ENCODE measurements at regions not wholly inside any gene's neighbourhood (a gene's known extent, or its start where the extent isn't known, plus 50 kb on each side); places are given as distances from the start of the nearest gene placed in this dataset.

DNA sequence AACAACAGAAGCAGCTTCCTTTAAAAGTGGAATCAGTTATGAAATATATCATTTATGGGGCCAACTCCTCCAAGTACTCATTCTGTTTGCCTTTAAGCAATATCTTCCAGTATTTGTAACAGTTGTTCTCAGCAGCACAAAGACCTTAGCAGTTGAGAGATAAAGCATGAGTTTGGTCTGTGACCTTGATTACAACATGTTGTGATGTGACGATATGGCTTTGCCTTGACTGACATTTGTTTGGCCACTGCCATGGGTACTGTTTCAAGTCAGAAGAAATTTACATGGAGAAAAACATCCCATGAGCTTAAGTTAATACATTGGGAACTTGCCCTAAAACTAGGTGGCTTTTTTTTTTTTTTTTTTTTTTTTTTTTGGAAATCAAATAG, 175.1 kb upstream of the KBTBD8 start:
- WGBS: 37% methylated on average over 1 of the region's 1 CpG
- H3K36me3 ChIP-seq (ENCODE audit: control insufficient read depth in 4 of 4, insufficient read depth in 3 of 4, low read depth in 1 of 4, low read length in 3 of 4): no peaks in the 10 kb centered on the region
- no peaks in the 10 kb centered on the region for H3K27me3 ChIP-seq (ENCODE audit: control insufficient read depth in 4 of 4, insufficient read depth in 4 of 4, low read length in 3 of 4)
- H3K9me3 ChIP-seq (ENCODE audit: control insufficient read depth in 4 of 4, low read length in 3 of 4): no peaks in the 10 kb centered on the region
- H3K9ac ChIP-seq (ENCODE audit: low read depth in 1 of 2, low read length in 2 of 2): no peak overlapping the region
- H3K4me1 ChIP-seq (ENCODE audit: control insufficient read depth in 4 of 4, insufficient read depth in 4 of 4, low read length in 3 of 4): peaks cover 19 to 51% (median 40%) of the 10 kb centered on the region in 4 donors
- no peak for DNase-seq (ENCODE audit: low spot score)
- peak overlapping the region; percentile 66 to 79 for H3K27ac ChIP-seq (ENCODE audit: low read depth in 1 of 2, low read length in 2 of 2)
- TF ChIP-seq FOXA2 (IDR thresholded peaks at IDR 0.05): peak; percentile 53
- TF ChIP-seq, protein P1, sequence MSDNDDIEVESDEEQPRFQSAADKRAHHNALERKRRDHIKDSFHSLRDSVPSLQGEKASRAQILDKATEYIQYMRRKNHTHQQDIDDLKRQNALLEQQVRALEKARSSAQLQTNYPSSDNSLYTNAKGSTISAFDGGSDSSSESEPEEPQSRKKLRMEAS (IDR thresholded peaks at IDR 0.05): peak; percentile 33
- TF ChIP-seq SP1 (IDR thresholded peaks at IDR 0.05): peak; percentile 62
- peak in 1 of 2 donors; percentile 81 for TF ChIP-seq JUND (IDR thresholded peaks at IDR 0.05)
- TF ChIP-seq HNF4A (conservative IDR thresholded peaks at IDR 0.05): peak; percentile 86 to 87
- peak in 1 of 2 donors; percentile 12 for TF ChIP-seq EGR1 (IDR thresholded peaks at IDR 0.05; ENCODE audit: low read depth in 2 of 2)
- TF ChIP-seq, protein P2, sequence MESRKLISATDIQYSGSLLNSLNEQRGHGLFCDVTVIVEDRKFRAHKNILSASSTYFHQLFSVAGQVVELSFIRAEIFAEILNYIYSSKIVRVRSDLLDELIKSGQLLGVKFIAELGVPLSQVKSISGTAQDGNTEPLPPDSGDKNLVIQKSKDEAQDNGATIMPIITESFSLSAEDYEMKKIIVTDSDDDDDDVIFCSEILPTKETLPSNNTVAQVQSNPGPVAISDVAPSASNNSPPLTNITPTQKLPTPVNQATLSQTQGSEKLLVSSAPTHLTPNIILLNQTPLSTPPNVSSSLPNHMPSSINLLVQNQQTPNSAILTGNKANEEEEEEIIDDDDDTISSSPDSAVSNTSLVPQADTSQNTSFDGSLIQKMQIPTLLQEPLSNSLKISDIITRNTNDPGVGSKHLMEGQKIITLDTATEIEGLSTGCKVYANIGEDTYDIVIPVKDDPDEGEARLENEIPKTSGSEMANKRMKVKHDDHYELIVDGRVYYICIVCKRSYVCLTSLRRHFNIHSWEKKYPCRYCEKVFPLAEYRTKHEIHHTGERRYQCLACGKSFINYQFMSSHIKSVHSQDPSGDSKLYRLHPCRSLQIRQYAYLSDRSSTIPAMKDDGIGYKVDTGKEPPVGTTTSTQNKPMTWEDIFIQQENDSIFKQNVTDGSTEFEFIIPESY (IDR thresholded peaks at IDR 0.05): peak; percentile 64
- TF ChIP-seq RXRA (IDR thresholded peaks at IDR 0.05): peak; percentile 80 to 91
- TF ChIP-seq GABPA (IDR thresholded peaks at IDR 0.05 in 1 of 2, conservative IDR thresholded peaks at IDR 0.05 in 1 of 2): no peak
- TF ChIP-seq, protein P3, sequence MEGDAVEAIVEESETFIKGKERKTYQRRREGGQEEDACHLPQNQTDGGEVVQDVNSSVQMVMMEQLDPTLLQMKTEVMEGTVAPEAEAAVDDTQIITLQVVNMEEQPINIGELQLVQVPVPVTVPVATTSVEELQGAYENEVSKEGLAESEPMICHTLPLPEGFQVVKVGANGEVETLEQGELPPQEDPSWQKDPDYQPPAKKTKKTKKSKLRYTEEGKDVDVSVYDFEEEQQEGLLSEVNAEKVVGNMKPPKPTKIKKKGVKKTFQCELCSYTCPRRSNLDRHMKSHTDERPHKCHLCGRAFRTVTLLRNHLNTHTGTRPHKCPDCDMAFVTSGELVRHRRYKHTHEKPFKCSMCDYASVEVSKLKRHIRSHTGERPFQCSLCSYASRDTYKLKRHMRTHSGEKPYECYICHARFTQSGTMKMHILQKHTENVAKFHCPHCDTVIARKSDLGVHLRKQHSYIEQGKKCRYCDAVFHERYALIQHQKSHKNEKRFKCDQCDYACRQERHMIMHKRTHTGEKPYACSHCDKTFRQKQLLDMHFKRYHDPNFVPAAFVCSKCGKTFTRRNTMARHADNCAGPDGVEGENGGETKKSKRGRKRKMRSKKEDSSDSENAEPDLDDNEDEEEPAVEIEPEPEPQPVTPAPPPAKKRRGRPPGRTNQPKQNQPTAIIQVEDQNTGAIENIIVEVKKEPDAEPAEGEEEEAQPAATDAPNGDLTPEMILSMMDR (IDR thresholded peaks at IDR 0.05; ENCODE audit: low read depth, low read length, missing input control): no peak
- TF ChIP-seq TAF1 (conservative IDR thresholded peaks at IDR 0.05): no peak
- TF ChIP-seq YY1 (IDR thresholded peaks at IDR 0.05): peak; percentile 52
- TF ChIP-seq, protein P4, sequence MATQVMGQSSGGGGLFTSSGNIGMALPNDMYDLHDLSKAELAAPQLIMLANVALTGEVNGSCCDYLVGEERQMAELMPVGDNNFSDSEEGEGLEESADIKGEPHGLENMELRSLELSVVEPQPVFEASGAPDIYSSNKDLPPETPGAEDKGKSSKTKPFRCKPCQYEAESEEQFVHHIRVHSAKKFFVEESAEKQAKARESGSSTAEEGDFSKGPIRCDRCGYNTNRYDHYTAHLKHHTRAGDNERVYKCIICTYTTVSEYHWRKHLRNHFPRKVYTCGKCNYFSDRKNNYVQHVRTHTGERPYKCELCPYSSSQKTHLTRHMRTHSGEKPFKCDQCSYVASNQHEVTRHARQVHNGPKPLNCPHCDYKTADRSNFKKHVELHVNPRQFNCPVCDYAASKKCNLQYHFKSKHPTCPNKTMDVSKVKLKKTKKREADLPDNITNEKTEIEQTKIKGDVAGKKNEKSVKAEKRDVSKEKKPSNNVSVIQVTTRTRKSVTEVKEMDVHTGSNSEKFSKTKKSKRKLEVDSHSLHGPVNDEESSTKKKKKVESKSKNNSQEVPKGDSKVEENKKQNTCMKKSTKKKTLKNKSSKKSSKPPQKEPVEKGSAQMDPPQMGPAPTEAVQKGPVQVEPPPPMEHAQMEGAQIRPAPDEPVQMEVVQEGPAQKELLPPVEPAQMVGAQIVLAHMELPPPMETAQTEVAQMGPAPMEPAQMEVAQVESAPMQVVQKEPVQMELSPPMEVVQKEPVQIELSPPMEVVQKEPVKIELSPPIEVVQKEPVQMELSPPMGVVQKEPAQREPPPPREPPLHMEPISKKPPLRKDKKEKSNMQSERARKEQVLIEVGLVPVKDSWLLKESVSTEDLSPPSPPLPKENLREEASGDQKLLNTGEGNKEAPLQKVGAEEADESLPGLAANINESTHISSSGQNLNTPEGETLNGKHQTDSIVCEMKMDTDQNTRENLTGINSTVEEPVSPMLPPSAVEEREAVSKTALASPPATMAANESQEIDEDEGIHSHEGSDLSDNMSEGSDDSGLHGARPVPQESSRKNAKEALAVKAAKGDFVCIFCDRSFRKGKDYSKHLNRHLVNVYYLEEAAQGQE (IDR thresholded peaks at IDR 0.05): no peak
- TF ChIP-seq NR2F2 (IDR thresholded peaks at IDR 0.05): no peak
- TF ChIP-seq FOXA1 (IDR thresholded peaks at IDR 0.05): peak; percentile 17
- TF ChIP-seq, protein P5, sequence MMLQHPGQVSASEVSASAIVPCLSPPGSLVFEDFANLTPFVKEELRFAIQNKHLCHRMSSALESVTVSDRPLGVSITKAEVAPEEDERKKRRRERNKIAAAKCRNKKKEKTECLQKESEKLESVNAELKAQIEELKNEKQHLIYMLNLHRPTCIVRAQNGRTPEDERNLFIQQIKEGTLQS (IDR thresholded peaks at IDR 0.05): no peak
- peak; percentile 63 for TF ChIP-seq HNF4G (IDR thresholded peaks at IDR 0.05)
- TF ChIP-seq RAD21 (IDR thresholded peaks at IDR 0.05): peak in 1 of 2 donors; percentile 10
- no peak overlapping the region for H3K4me3 ChIP-seq (ENCODE audit: low read depth in 1 of 3, low read length in 3 of 3)

All from liver (tissue), 8 donors.